Endothelial cell of umbilical vein (primary cell): ENCODE measurements at regions not wholly inside any gene's neighbourhood (a gene's known extent, or its start where the extent isn't known, plus 50 kb on each side); places are given as distances from the start of the nearest gene placed in this dataset.

ENCODE experiments used
- CTCF ChIP-seq, 2 donors: IDR thresholded peaks; 1 replicate in 1 of 2; 2 replicates in 1 of 2; pipeline ENCODE4 v1.5.1; 2011; ENCODE audit warnings: low read length in 2 of 2, mild to moderate bottlenecking in 2 of 2, moderate library complexity in 2 of 2, control low read depth in 1 of 2, inconsistent platforms in 1 of 2, low read depth in 1 of 2; ENCODE audit not compliant: insufficient read depth in 1 of 2; ENCODE audit errors: extremely low read depth in 1 of 2
- EZH2 ChIP-seq: IDR thresholded peaks from 2 replicates; pipeline ENCODE4 v1.6.1; 2012; ENCODE audit warnings: borderline replicate concordance, low read depth, mild to moderate bottlenecking, moderate library complexity, low read length, inconsistent platforms; ENCODE audit not compliant: severe bottlenecking
- FOS ChIP-seq: IDR thresholded peaks from 2 replicates; pipeline ENCODE4 v1.6.1; 2011; ENCODE audit warnings: mild to moderate bottlenecking, low read length, moderate library complexity, borderline replicate concordance; ENCODE audit not compliant: insufficient read depth
- GATA2 ChIP-seq: IDR thresholded peaks from 2 replicates; pipeline ENCODE4 v1.7.0; 2011; ENCODE audit warnings: low read depth, mild to moderate bottlenecking, moderate library complexity, mixed read lengths, low read length; ENCODE audit not compliant: insufficient read length, insufficient read depth
- MAX ChIP-seq: IDR thresholded peaks from 2 replicates; pipeline ENCODE4 v1.6.1; 2011; ENCODE audit not compliant: insufficient read depth, insufficient read length
- POLR2A ChIP-seq: IDR thresholded peaks from 2 replicates; pipeline ENCODE4 v1.6.1; 2012; ENCODE audit warnings: low read depth, mild to moderate bottlenecking, control low read depth, low read length
- POLR2AphosphoS5 ChIP-seq: IDR thresholded peaks from 2 replicates; pipeline ENCODE4 v1.6.1; 2012; ENCODE audit warnings: low read depth, mild to moderate bottlenecking, control low read depth, low read length, moderate library complexity; ENCODE audit not compliant: insufficient read depth

- TF ChIP-seq POLR2AphosphoS5 (no peak), POLR2A (no peak), CTCF (IDR thresholded peaks at IDR 0.05; ENCODE audit: extremely low read depth in 1 of 2, insufficient read depth in 1 of 2, low read depth in 1 of 2, low read length in 2 of 2) (no peak), FOS (no peak), MAX (no peak), EZH2 (no peak), GATA2 (no peak)
These were observed 111.5 kb upstream of the SLC24A3 start for GRCh38 chr20:19100975-19101374.
